ENCODE measurements at regions not wholly inside any gene's neighbourhood (a gene's known extent, or its start where the extent isn't known, plus 50 kb on each side); places are given as distances from the start of the nearest gene placed in this dataset.

DNA sequence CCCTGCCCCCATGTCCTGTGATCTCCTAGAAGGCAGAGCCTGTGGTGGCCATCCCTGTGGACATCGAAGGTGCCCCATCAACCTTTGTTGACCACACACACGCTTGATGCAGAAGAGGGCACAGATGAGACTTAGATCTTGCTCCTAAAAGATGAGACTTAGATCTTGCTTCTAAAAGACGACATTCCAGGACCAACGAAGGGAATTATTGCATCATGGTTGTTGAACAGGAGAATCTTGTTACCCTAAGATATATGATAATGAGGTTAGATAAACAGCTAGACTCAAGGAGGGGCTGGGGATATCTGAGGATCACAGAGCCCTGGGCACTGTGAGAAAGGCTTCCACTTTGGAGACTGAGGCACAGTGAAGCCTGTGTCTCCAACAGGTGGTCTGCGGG is 91.1 kb upstream of the WSCD2 start:
- TF ChIP-seq CTCF (IDR thresholded peaks at IDR 0.05; ENCODE audit: control insufficient read depth, extremely low read depth, insufficient read depth) = no peak
- no peak overlapping the region for H3K4me3 ChIP-seq (ENCODE audit: low read depth, low read length)
- DNase-seq (ENCODE audit: low read depth) = no peak

- H3K4me3 ChIP-seq (ENCODE audit: low read depth, low read length) = no peak overlapping the region
- no peak for DNase-seq (ENCODE audit: low read depth)
- no peak for TF ChIP-seq CTCF (IDR thresholded peaks at IDR 0.05; ENCODE audit: control insufficient read depth, extremely low read depth, insufficient read depth)
Measured at GRCh38 chr12:108039794-108040193, 89.3 kb upstream of the WSCD2 start.

- DNase-seq (ENCODE audit: low read depth) = no peak
- H3K4me3 ChIP-seq (ENCODE audit: low read depth, low read length) = no peak overlapping the region
- no peak for TF ChIP-seq CTCF (IDR thresholded peaks at IDR 0.05; ENCODE audit: control insufficient read depth, extremely low read depth, insufficient read depth)
Measured at GRCh38 chr12:108040947-108041346, 88.1 kb upstream of the WSCD2 start.

GRCh38 chr12:108043286-108043685 is 85.8 kb upstream of the WSCD2 start:
- DNase-seq (ENCODE audit: low read depth) = no peak
- H3K4me3 ChIP-seq (ENCODE audit: low read depth, low read length) = no peak overlapping the region
- TF ChIP-seq CTCF (IDR thresholded peaks at IDR 0.05; ENCODE audit: control insufficient read depth, extremely low read depth, insufficient read depth) = no peak

- no peak for DNase-seq (ENCODE audit: low read depth)
- no peak overlapping the region for H3K4me3 ChIP-seq (ENCODE audit: low read depth, low read length)
- TF ChIP-seq CTCF (IDR thresholded peaks at IDR 0.05; ENCODE audit: control insufficient read depth, extremely low read depth, insufficient read depth) = no peak
Measured at GRCh38 chr12:108043750-108044533, 85.1 kb upstream of the WSCD2 start.

- H3K4me3 ChIP-seq (ENCODE audit: low read depth, low read length) = no peak overlapping the region
- no peak for TF ChIP-seq CTCF (IDR thresholded peaks at IDR 0.05; ENCODE audit: control insufficient read depth, extremely low read depth, insufficient read depth)
- no peak for DNase-seq (ENCODE audit: low read depth)
Measured at GRCh38 chr12:108046135-108046534, 83.0 kb upstream of the WSCD2 start.

- no peak for TF ChIP-seq CTCF (IDR thresholded peaks at IDR 0.05; ENCODE audit: control insufficient read depth, extremely low read depth, insufficient read depth)
- no peak for DNase-seq (ENCODE audit: low read depth)
- H3K4me3 ChIP-seq (ENCODE audit: low read depth, low read length) = no peak overlapping the region
Measured at GRCh38 chr12:108046650-108047049, 82.4 kb upstream of the WSCD2 start.

All from LNCaP clone FGC (cell line).